Liver (tissue), 8 donors: ENCODE measurements at regions not wholly inside any gene's neighbourhood (a gene's known extent, or its start where the extent isn't known, plus 50 kb on each side); places are given as distances from the start of the nearest gene placed in this dataset.

ENCODE experiments used
- DNase-seq: peaks from one replicate; pipeline ENCODE4 v3.0.0-alpha.2; 2017; ENCODE audit warnings: low spot score
- H3K27ac ChIP-seq, 2 donors: one replicate each; pipeline ENCODE4 v1.7.0; 2013; ENCODE audit warnings: inconsistent platforms in 2 of 2, low read length in 2 of 2, control low read depth in 1 of 2, low read depth in 1 of 2, mild to moderate bottlenecking in 1 of 2
- H3K27me3 ChIP-seq, 4 donors: one replicate each; pipeline versions ENCODE4 v1.6.1 to v1.7.0; 2013; ENCODE audit warnings: low read length in 3 of 4, inconsistent platforms in 1 of 4, mild to moderate bottlenecking in 1 of 4, moderate library complexity in 1 of 4; ENCODE audit not compliant: control insufficient read depth in 4 of 4, insufficient read depth in 4 of 4
- H3K36me3 ChIP-seq, 4 donors: one replicate each; pipeline versions ENCODE4 v1.6.1 to v1.7.0; 2013; ENCODE audit warnings: low read length in 3 of 4, mild to moderate bottlenecking in 3 of 4, low read depth in 1 of 4, moderate library complexity in 1 of 4; ENCODE audit not compliant: control insufficient read depth in 4 of 4, insufficient read depth in 3 of 4
- H3K4me1 ChIP-seq, 4 donors: one replicate each; pipeline versions ENCODE4 v1.6.1 to v1.7.0; 2013; ENCODE audit warnings: low read length in 3 of 4, mild to moderate bottlenecking in 3 of 4, moderate library complexity in 1 of 4; ENCODE audit not compliant: control insufficient read depth in 4 of 4, insufficient read depth in 4 of 4
- H3K4me3 ChIP-seq, 3 donors: one replicate each; pipeline versions ENCODE4 v1.6.1 to v1.7.0; 2013; ENCODE audit warnings: low read length in 3 of 3, control low read depth in 1 of 3, low read depth in 1 of 3, mild to moderate bottlenecking in 1 of 3
- H3K9ac ChIP-seq, 2 donors: one replicate each; pipeline ENCODE4 v1.7.0; 2013; ENCODE audit warnings: low read length in 2 of 2, mild to moderate bottlenecking in 2 of 2, moderate library complexity in 2 of 2, control low read depth in 1 of 2, low read depth in 1 of 2
- H3K9me3 ChIP-seq, 4 donors: one replicate each; pipeline versions ENCODE4 v1.6.1 to v1.7.0; 2013; ENCODE audit warnings: low read length in 3 of 4; ENCODE audit not compliant: control insufficient read depth in 4 of 4
- CTCF ChIP-seq: fragments of 150-350 bp; IDR thresholded peaks from 2 replicates; pipeline ENCODE4 v1.5.1; 2017; ENCODE audit warnings: improper control_type of control experiment, low read depth, low read length; ENCODE audit not compliant: missing input control
- EGR1 ChIP-seq, 2 donors: IDR thresholded peaks; 2 replicates each; pipeline ENCODE4 v1.6.1; 2016 to 2018; ENCODE audit warnings: antibody characterized with exemption in 2 of 2, low read depth in 2 of 2
- FOXA1 ChIP-seq: IDR thresholded peaks from 2 replicates; pipeline ENCODE4 v1.6.1; 2016; ENCODE audit warnings: antibody characterized with exemption
- FOXA2 ChIP-seq: IDR thresholded peaks from 2 replicates; pipeline ENCODE4 v1.6.1; 2016; ENCODE audit warnings: antibody characterized with exemption
- GABPA ChIP-seq, 2 donors: IDR thresholded peaks in 1 of 2; conservative IDR thresholded peaks in 1 of 2; 2 replicates each; pipeline ENCODE4 v1.6.1; 2016; ENCODE audit warnings: antibody characterized with exemption in 2 of 2, mild to moderate bottlenecking in 1 of 2, moderate library complexity in 1 of 2
- HNF4A ChIP-seq, 2 donors: conservative IDR thresholded peaks; 2 replicates each; pipeline ENCODE4 v1.6.1; 2016; ENCODE audit warnings: antibody characterized with exemption in 2 of 2, mild to moderate bottlenecking in 2 of 2
- HNF4G ChIP-seq: IDR thresholded peaks from 2 replicates; pipeline ENCODE4 v1.6.1; 2016; ENCODE audit warnings: antibody characterized with exemption
- JUND ChIP-seq, 2 donors: IDR thresholded peaks; 2 replicates each; pipeline ENCODE4 v1.6.1; 2016; ENCODE audit warnings: antibody characterized with exemption in 2 of 2
- MAX ChIP-seq: IDR thresholded peaks from 2 replicates; pipeline ENCODE4 v1.6.1; 2016; ENCODE audit warnings: antibody characterized with exemption
- NR2F2 ChIP-seq: IDR thresholded peaks from 2 replicates; pipeline ENCODE4 v1.6.1; 2016; ENCODE audit warnings: antibody characterized with exemption
- RAD21 ChIP-seq, 2 donors: IDR thresholded peaks; 2 replicates each; pipeline ENCODE4 v1.6.1; 2016; ENCODE audit warnings: antibody characterized with exemption in 2 of 2, mild to moderate bottlenecking in 2 of 2
- REST ChIP-seq: IDR thresholded peaks from 2 replicates; pipeline ENCODE4 v1.6.1; 2016; ENCODE audit warnings: antibody characterized with exemption, mild to moderate bottlenecking
- RXRA ChIP-seq, 2 donors: IDR thresholded peaks; 2 replicates each; pipeline ENCODE4 v1.6.1; 2017 to 2018; ENCODE audit warnings: antibody characterized with exemption in 2 of 2, mild to moderate bottlenecking in 1 of 2
- SP1 ChIP-seq: IDR thresholded peaks from 2 replicates; pipeline ENCODE4 v1.6.1; 2018; ENCODE audit warnings: antibody characterized with exemption, mild to moderate bottlenecking
- TAF1 ChIP-seq: conservative IDR thresholded peaks from 2 replicates; pipeline ENCODE4 v1.6.1; 2016; ENCODE audit warnings: antibody characterized with exemption, mild to moderate bottlenecking
- YY1 ChIP-seq: IDR thresholded peaks from 2 replicates; pipeline ENCODE4 v1.6.1; 2016; ENCODE audit warnings: antibody characterized with exemption, mild to moderate bottlenecking
- ZBTB33 ChIP-seq: IDR thresholded peaks from 2 replicates; pipeline ENCODE4 v1.6.1; 2016; ENCODE audit warnings: antibody characterized with exemption
- WGBS: extraction: QIAGEN DNeasy Blood & Tissue Kit; methylation state at CpG from one replicate; pipeline ENCODE4 v1.1.7; 2013; 5-methylcytosine and 5-hydroxymethylcytosine counted together
- TF ChIP-seq, protein P1 (sequence below): IDR thresholded peaks from 2 replicates; pipeline ENCODE4 v1.6.1; 2016; ENCODE audit warnings: antibody characterized with exemption
- donor health status: healthy.
- donor health status: healthy.
- donor health status: healthy.
- donor health status: healthy.
- donor health status: healthy.

DNA sequence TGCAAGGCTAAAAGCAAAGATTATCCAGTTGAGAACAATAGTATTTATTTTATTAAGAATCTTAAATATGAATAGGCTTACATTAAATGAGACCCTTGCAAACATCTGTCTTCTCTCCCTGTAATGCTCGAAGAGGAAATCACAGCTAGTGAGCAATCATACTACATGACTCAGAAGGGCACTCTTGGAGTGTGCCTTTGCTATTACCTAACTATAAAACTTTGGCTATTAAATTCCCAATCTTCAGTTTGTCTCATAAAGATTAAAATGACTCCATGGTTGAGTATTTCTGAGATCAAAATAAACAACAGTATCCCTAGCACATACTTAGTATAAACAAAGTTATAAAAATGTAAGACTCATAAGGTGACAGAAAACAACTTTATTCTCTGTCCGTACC is 296.9 kb downstream of the KCNJ3 start:
- Histone ChIP-seq H3K36me3 (no peaks in the 10 kb centered on the region), H3K9ac (no peak overlapping the region), H3K9me3 (no peaks in the 10 kb centered on the region), H3K27ac (no peak overlapping the region), H3K4me3 (no peak overlapping the region), H3K27me3 (no peaks in the 10 kb centered on the region), H3K4me1 (no peaks in the 10 kb centered on the region)
- WGBS: 81% methylated on average over 2 of the region's 2 CpGs
- no peak for TF ChIP-seq JUND (IDR thresholded peaks at IDR 0.05)
- no peak for TF ChIP-seq HNF4G
- no peak for TF ChIP-seq GABPA (IDR thresholded peaks at IDR 0.05 in 1 of 2, conservative IDR thresholded peaks at IDR 0.05 in 1 of 2)
- TF ChIP-seq REST: no peak
- TF ChIP-seq RXRA (IDR thresholded peaks at IDR 0.05): no peak
- TF ChIP-seq HNF4A (conservative IDR thresholded peaks at IDR 0.05): no peak
- TF ChIP-seq SP1: no peak
- TF ChIP-seq RAD21 (IDR thresholded peaks at IDR 0.05): no peak
- no peak for TF ChIP-seq CTCF
- no peak for TF ChIP-seq ZBTB33
- TF ChIP-seq, protein P1, sequence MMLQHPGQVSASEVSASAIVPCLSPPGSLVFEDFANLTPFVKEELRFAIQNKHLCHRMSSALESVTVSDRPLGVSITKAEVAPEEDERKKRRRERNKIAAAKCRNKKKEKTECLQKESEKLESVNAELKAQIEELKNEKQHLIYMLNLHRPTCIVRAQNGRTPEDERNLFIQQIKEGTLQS: no peak
- no peak for TF ChIP-seq YY1
- no peak for DNase-seq

DNA sequence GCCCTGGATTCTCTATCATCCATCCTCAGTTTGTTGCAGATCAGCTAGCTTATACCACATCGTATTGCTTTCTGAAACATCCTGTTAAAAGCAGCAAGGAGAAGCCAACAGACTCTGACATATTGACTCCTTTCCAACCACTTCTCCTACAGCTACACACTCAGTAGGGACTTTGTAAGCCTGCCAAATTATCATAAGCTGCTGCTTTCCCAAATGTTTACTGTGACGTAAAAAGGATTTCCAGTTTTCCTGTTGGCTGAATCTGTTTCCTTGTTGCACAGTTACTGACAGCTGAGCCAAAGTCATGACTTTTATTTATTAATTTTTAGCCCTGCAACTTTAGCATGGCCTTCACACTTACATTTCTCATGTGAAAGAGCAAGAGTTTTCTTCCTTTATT is 294.3 kb downstream of the KCNJ3 start:
- DNase-seq: no peak
- WGBS: 57% methylated on average over 2 of the region's 2 CpGs
- TF ChIP-seq FOXA2: no peak
- TF ChIP-seq RXRA (IDR thresholded peaks at IDR 0.05): no peak
- TF ChIP-seq EGR1 (IDR thresholded peaks at IDR 0.05; ENCODE audit: low read depth in 2 of 2): no peak
- TF ChIP-seq MAX: no peak
- no peak for TF ChIP-seq CTCF
- no peak for TF ChIP-seq TAF1
- TF ChIP-seq JUND (IDR thresholded peaks at IDR 0.05): no peak
- no peak for TF ChIP-seq SP1
- TF ChIP-seq FOXA1: no peak
- TF ChIP-seq GABPA (IDR thresholded peaks at IDR 0.05 in 1 of 2, conservative IDR thresholded peaks at IDR 0.05 in 1 of 2): no peak
- no peak for TF ChIP-seq REST
- TF ChIP-seq HNF4G: no peak
- no peak for TF ChIP-seq NR2F2
- TF ChIP-seq, protein P1: no peak
- TF ChIP-seq RAD21 (IDR thresholded peaks at IDR 0.05): no peak
- TF ChIP-seq HNF4A (conservative IDR thresholded peaks at IDR 0.05): no peak
- no peak for TF ChIP-seq YY1

More for the DNA sequence above, 294.3 kb downstream of the KCNJ3 start:
- H3K9me3 ChIP-seq: no peaks in the 10 kb centered on the region
- no peak overlapping the region for H3K4me3 ChIP-seq
- no peaks in the 10 kb centered on the region for H3K36me3 ChIP-seq
- no peaks in the 10 kb centered on the region for H3K4me1 ChIP-seq
- H3K9ac ChIP-seq: no peak overlapping the region
- no peaks in the 10 kb centered on the region for H3K27me3 ChIP-seq
- no peak overlapping the region for H3K27ac ChIP-seq
